AG04450 (cell line): ENCODE measurements at regions not wholly inside any gene's neighbourhood (a gene's known extent, or its start where the extent isn't known, plus 50 kb on each side); places are given as distances from the start of the nearest gene placed in this dataset.

Source experiments
- CTCF ChIA-PET: fragments of 300-600, 350-600 bp; formaldehyde crosslinking; extraction: SDS; loops from one replicate; lab custom pipeline; 2022; ENCODE audit warnings: antibody characterized with exemption, inconsistent platforms; lab: Charles Lee
- POLR2A ChIA-PET: fragments of 350-600 bp; formaldehyde crosslinking; extraction: SDS; loops from one replicate; lab custom pipeline; 2021; ENCODE audit warnings: antibody characterized with exemption, inconsistent platforms; lab: Yijun Ruan, JAX
- DNase-seq: peaks from one replicate; pipeline ENCODE4 v3.0.0-alpha.2; 2011; ENCODE audit warnings: low read depth, low spot score
- H3K27ac ChIP-seq: one replicate; pipeline ENCODE4 v1.5.1; 2012; ENCODE audit warnings: low read depth, low read length, control low read depth
- H3K27me3 ChIP-seq: one replicate; pipeline ENCODE4 v1.6.0; 2012; ENCODE audit warnings: low read length; ENCODE audit not compliant: control insufficient read depth, insufficient read depth
- H3K4me3 ChIP-seq: 2 replicates; pipeline ENCODE4 v1.5.1; 2011; ENCODE audit warnings: mild to moderate bottlenecking, low read depth, low read length, control low read depth
- H3K9me3 ChIP-seq: 2 replicates; pipeline ENCODE4 v1.5.1; 2012; ENCODE audit warnings: low read length; ENCODE audit not compliant: control insufficient read depth, insufficient read depth
- CTCF ChIP-seq: IDR thresholded peaks from 2 replicates; pipeline ENCODE4 v1.5.1; 2011; ENCODE audit warnings: low read depth, low read length, control low read depth, inconsistent platforms

- Histone ChIP-seq H3K27ac (no peak overlapping the region), H3K4me3 (no peak overlapping the region), H3K9me3 (peaks cover 10% of the 10 kb centered on the region), H3K27me3 (peaks cover 3% of the 10 kb centered on the region)
- DNase-seq = no peak
- POLR2A ChIA-PET = no interaction called here
- no peak for TF ChIP-seq CTCF
- CTCF ChIA-PET = no interaction called here
Observed at GRCh38 chr17:74049167-74049966, 154.1 kb upstream of the RPL38 start.

GRCh38 chr17:74049967-74050458 lies 153.5 kb upstream of the RPL38 start:
- no peak for TF ChIP-seq CTCF
- POLR2A ChIA-PET = no interaction called here
- Histone ChIP-seq H3K27ac (no peak overlapping the region), H3K4me3 (no peak overlapping the region), H3K27me3 (peaks cover 3% of the 10 kb centered on the region), H3K9me3 (peaks cover 10% of the 10 kb centered on the region)
- CTCF ChIA-PET = no interaction called here
- DNase-seq = no peak

- ChIA-PET CTCF (interaction anchor here (0.6 kb wide), 2 partner anchors 126 to 1116 kb away, joined by 4 to 5 read pairs; no protein-coding TSS in a partner anchor), POLR2A (no interaction called here)
Observed at GRCh38 chr17:74051348-74051747, 152.1 kb upstream of the RPL38 start.

GRCh38 chr17:74052993-74053711 lies 150.3 kb upstream of the RPL38 start:
- DNase-seq = no peak
- peaks cover 3% of the 10 kb centered on the region for H3K27me3 ChIP-seq
- peaks cover 4% of the 10 kb centered on the region; the same call in 1 of the 2 replicates for H3K9me3 ChIP-seq

More at GRCh38 chr17:74051348-74051747, 152.1 kb upstream of the RPL38 start:
- Histone ChIP-seq H3K4me3 (no peak overlapping the region), H3K27ac (no peak overlapping the region), H3K9me3 (peaks cover 4% of the 10 kb centered on the region; the same call in 1 of the 2 replicates), H3K27me3 (peaks cover 3% of the 10 kb centered on the region)
- DNase-seq = no peak
- no peak for TF ChIP-seq CTCF

More at GRCh38 chr17:74052993-74053711, 150.3 kb upstream of the RPL38 start:
- Histone ChIP-seq H3K27ac (no peak overlapping the region), H3K4me3 (no peak overlapping the region)
- ChIA-PET POLR2A (no interaction called here), CTCF (no interaction called here)
- TF ChIP-seq CTCF = no peak
